ENCODE measurements at regions not wholly inside any gene's neighbourhood (a gene's known extent, or its start where the extent isn't known, plus 50 kb on each side); places are given as distances from the start of the nearest gene placed in this dataset.

- DNase-seq, result no peak
Measured at GRCh38 chr11:101401245-101401644, 182.6 kb downstream of the TRPC6 start.

GRCh38 chr11:101397979-101398378 lies 185.8 kb downstream of the TRPC6 start:
- DNase-seq, result no peak

- no peak for DNase-seq
Measured at GRCh38 chr11:101390539-101390938, 193.3 kb downstream of the TRPC6 start.

- no peak for DNase-seq
Measured at GRCh38 chr11:101369835-101370234, 214.0 kb downstream of the TRPC6 start.

GRCh38 chr11:101363706-101364275 lies 220.0 kb downstream of the TRPC6 start:
- no peak for DNase-seq

GRCh38 chr11:101362643-101363042 lies 221.2 kb downstream of the TRPC6 start:
- DNase-seq, result no peak

- no peak for DNase-seq
Measured at GRCh38 chr11:101357771-101358170, 226.0 kb downstream of the TRPC6 start.

- no peak for DNase-seq
Measured at GRCh38 chr11:101354801-101355200, 225.2 kb upstream of the PGR start.

- DNase-seq, result no peak
Measured at GRCh38 chr11:101348786-101349185, 219.2 kb upstream of the PGR start.

GRCh38 chr11:101346591-101346990 lies 217.0 kb upstream of the PGR start:
- no peak for DNase-seq

GRCh38 chr11:101345891-101346290 lies 216.3 kb upstream of the PGR start:
- DNase-seq, result no peak

- DNase-seq, result no peak
Measured at GRCh38 chr11:101342307-101342706, 212.7 kb upstream of the PGR start.

GRCh38 chr11:101341578-101341977 lies 212.0 kb upstream of the PGR start:
- DNase-seq, result no peak

- peak; percentile 4 for DNase-seq
Measured at GRCh38 chr11:101336858-101337257, 207.2 kb upstream of the PGR start.

- no peak for DNase-seq
Measured at GRCh38 chr11:101336155-101336554, 206.5 kb upstream of the PGR start.

GRCh38 chr11:101334581-101334980 lies 205.0 kb upstream of the PGR start:
- DNase-seq, result no peak

GRCh38 chr11:101331411-101331810 lies 201.8 kb upstream of the PGR start:
- no peak for DNase-seq

- DNase-seq, result no peak
Measured at GRCh38 chr11:101327908-101328307, 198.3 kb upstream of the PGR start.

- DNase-seq, result no peak
Measured at GRCh38 chr11:101326141-101326540, 196.5 kb upstream of the PGR start.

- DNase-seq, result no peak
Measured at GRCh38 chr11:101323997-101324396, 194.4 kb upstream of the PGR start.

GRCh38 chr11:101321222-101321621 lies 191.6 kb upstream of the PGR start:
- DNase-seq, result no peak

- no peak for DNase-seq
Measured at GRCh38 chr11:101306721-101307120, 177.1 kb upstream of the PGR start.

- no peak for DNase-seq
Measured at GRCh38 chr11:101305496-101305895, 175.9 kb upstream of the PGR start.

GRCh38 chr11:101299210-101299609 lies 169.6 kb upstream of the PGR start:
- no peak for DNase-seq

GRCh38 chr11:101296896-101297295 lies 167.3 kb upstream of the PGR start:
- DNase-seq, result no peak
